GM19455 (cell line): ENCODE measurements at regions not wholly inside any gene's neighbourhood (a gene's known extent, or its start where the extent isn't known, plus 50 kb on each side); places are given as distances from the start of the nearest gene placed in this dataset.

Source experiments
- ATAC-seq: cut with Tn5 transposase; IDR thresholded peaks from one replicate; pipeline ENCODE4 v1.9.1; 2021; ENCODE audit not compliant: unreplicated experiment

DNA sequence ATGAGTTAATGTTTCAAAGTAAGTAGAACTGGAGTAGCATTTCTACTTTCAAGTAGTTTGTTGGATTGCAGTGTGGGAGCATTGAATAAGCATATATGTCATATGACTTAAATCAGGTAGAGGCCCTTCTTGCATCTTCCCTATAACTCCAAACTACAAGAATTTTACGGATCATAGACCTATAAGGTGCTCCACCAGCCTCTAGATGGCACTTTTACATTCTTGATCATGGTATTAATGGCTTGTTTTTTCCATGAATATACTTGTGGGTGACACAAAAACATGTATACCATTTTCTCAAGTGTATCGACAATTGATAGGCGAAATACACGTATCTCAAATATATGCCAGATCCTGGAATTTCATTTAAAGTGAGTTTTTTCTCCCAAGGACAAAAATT lies 311.1 kb downstream of the ZPLD1 start:
- no peak for ATAC-seq

DNA sequence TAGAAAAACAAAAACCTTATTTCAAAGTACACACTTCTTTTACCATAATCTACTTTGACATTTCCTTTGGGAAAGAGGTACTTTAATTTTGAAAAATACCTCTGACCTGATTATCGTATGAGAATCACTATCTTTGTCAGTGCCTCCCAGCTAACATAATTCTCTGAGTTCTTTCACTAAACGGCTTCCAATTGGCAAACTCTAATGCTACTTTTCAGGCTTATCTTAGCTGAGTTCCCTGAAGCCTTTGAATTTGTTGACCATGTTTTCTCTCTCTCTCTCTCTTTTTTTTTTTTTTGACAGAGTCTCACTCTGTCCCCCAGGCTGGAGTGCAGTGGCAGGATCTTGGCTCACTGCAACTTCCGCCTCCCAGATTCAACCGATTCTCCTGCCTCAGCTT lies 312.8 kb downstream of the ZPLD1 start:
- ATAC-seq: no peak

DNA sequence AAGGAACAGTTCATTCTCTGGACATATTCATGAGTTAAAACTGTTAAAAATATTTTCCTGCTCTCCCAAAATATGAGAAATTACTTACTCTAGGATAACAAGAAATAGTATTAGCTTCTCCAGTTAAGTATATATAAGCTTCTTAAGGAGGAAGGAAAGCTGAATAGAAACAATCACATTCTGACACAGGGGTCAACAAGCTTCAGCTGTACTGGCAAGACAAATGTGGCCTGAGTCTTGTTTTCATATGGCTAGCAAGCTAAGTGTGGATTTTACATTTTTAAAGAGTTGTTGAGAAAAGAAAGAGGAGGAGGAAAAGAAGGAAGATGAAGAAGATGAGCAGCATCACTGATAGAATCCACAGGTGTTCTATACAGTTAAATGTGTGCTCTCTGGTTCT lies 313.8 kb downstream of the ZPLD1 start:
- ATAC-seq: no peak

DNA sequence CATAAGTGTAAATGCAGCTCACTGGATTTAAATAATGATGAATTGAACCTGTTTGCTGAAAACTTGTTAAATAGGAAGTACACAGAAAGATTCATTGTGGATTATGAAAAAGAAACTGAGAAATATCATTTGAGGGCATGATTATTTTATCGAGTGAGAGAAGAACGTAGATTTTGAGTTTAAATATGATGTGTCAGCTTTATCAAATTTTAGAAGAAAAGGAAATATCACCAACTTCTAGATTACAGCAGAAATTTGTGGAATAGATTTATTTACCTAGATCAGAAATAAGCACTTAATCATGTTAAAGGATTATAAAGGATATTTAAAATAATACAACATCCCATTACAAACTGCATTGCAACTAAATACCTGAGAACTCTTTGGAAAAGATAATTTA lies 315.5 kb downstream of the ZPLD1 start:
- no peak for ATAC-seq

DNA sequence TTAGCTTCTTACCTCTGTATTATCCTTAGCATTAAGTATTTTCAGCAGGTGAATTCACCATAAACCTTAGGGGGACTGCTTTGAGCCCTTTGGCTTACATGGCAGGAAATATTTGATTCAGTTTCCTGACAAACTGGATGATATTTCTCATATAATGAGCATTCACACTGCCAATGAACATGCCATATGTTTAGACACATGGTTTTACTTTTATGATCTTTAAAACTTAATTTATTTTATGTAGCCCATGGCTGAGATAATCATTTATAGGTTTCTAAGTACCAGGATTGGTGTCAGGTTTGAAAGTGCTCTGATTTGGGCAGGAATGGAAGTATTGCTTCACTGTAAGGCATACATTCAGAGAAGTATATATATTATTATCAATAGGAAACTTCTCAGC lies 319.1 kb downstream of the ZPLD1 start:
- no peak for ATAC-seq

DNA sequence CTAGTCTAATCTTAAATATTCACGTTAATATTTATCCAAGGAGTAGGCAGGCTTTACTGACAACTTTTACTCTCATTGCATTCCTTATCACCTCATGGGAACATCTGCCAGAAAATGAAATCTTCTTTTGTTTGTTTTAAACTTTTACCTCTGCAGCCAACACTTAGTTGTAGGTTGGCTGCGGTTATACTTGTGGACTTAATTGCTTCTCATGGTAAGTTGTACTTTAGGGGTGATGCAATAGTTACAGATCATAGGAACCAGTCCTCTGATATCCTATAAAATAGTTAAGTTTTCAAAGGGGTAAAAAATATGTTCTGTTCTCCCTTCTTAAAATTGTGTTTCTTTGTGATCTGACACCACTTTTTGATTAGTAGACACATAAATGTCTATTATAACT lies 321.9 kb downstream of the ZPLD1 start:
- no peak for ATAC-seq

DNA sequence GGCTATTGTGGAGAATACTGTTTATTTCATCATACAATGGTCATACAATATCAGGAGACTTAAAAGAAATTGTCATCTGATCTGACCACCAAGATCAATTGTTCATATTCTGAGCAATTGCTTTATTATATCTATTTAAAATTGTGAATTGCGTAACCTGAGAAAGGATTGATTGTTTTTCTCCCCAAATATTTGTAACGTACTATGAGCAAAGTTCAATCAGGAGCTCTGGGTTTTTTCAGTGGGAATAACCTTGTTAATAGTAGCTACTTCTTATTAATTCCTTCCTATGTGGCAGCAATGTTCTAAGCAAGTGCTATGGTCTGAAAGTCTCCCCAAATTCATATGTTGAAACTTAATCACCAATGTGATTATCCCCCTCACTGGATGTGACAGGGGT lies 323.1 kb downstream of the ZPLD1 start:
- no peak for ATAC-seq

DNA sequence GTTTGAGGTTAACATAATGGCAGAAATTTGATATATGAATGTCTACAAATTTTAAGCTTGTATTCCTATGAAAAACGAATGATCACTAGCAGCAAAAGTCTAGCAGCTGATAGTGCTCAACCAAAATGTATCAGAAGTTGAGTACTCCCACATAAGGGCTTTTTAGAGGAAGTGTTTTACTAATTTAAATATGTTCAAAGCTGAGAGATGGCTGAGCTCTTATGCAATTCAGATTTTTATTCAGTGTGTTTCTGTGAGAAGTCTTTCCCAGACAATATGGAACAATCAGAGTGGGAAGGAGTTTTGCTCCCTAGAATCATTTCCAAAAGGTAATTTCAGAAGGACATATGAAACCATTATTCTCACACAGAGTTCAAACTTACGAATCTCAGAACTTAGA lies 327.0 kb downstream of the ZPLD1 start:
- no peak for ATAC-seq

DNA sequence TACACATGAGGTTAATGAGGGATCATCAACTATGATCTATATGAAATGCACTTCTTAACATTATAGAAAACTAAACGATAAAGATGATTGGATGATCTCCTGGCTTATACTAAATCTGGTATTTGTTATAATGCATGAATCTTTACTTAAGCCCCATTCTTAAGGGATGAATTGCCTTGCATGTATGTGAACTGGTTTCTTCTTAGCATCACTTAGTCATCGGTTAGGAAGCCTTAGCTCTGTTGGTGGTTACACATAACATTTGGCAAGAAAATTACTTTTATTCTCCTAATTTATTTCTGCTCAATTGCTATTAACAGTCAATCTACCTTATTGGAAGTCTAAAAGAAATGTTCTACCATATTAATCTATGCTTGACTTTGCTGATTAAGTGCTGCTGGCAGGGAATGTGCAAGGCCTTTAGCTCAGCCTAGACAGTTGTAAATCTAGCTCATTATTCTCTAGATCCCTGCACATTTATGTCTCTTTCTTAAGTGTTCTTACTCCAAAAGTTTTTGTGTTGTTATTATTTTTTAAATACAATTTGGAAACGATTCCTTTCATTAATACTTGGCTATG lies 356.0 kb downstream of the ZPLD1 start:
- ATAC-seq: no peak

DNA sequence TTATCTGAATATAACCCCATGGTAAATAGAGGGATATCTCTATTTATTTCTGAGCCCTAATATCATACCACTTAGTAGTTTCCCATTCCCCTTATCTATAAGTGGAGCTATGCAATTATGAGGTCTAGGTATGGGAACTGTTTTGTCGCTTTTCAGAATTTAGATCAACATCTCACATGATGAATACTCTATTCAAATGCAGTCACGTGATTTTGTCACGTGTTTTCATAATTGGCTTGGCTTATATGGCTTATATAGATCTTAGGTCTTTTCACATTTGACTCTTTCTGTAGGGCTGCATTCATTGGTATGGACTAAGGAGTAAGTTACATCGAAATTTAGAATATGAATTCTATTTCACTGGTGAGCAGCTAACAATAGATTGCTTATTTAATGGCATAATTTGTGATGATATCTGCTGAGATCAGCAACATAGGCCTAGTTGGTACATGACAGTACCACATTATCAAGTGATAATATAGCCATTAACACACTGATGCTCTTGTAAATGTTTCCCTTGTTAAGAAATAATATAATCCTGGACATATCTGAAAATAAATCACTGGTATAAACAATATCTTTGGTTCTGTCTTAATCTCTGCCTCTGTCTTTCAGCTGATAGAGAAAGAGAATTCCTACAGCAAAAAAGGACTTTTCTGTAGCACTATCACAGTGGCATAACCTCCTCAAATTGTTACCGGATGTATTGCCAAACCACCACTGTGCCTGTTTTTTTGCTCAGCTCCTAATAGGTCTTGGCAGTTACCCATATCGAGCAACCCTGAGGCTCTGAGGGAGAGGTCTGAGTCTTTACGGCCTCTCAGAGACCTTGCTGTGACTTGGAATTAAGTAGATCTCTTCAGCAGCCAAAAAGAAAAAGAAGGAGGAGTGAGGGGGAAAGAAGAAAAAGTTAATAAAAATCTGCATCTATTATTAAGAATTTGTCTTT lies 357.1 kb downstream of the ZPLD1 start:
- no peak for ATAC-seq

DNA sequence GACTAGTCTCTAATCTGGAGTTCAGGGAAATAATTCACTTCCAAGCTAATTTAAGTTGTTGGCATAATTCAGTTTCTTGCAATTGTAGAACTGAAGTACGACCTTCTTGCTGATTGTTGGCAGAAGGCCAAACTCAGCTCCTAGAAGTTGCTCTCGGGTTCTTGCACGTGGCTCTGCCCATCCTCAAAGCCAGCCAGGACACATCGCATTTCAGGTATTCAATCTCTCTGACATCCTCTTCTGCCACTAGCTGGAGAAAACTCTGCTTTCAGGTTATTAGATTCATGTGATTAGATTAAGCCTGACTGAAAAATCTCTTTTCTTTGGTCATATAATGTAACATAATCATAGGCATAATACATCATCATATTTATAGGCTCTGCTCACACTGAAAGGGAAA lies 362.0 kb downstream of the ZPLD1 start:
- ATAC-seq: no peak

DNA sequence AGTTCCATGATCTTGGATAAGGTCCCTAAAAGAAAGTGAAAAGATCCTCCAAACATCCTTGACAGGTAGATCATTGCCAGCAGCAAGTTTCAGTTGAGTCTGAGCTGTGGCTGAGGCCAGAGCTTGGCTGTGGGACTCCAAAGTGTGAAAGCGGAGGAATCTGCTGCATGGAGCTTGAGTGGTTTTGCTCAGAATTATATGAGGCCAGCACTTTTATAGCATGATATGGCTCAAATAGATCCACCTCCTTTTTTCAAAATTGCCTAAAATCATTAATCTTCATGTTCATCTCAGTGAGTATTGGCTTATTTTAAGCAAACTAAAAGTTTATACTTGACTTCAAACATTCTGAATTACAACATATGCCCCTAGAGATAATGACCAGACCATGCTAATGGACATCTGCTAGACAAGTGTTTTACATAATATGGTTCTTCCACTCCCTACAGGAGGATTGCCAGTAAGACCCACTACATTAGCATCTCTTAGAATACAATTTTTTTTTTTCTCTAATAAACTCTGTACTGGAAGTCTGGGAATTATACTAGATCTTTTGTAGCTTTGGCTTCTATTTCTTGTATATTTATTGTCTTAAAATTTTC lies 368.1 kb downstream of the ZPLD1 start:
- ATAC-seq: no peak

DNA sequence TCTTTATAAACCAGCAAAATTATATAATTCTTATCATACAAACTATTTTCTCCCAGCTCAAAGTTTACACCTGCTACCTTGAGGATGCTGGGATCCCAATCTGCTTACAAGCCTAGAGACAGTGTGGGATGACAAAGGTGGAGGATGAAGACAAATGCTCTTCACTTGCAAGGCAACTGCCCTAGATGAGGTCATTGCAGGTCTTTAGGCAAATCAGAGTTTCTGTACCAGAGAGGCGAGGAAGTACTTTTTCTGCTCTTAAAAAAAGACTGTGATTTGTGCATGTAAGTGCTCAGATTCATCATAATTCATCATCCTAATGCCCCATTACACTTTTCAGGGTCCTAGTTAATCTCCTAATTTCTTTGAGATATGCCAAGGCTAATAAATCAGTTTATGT lies 376.1 kb downstream of the ZPLD1 start:
- ATAC-seq: no peak

DNA sequence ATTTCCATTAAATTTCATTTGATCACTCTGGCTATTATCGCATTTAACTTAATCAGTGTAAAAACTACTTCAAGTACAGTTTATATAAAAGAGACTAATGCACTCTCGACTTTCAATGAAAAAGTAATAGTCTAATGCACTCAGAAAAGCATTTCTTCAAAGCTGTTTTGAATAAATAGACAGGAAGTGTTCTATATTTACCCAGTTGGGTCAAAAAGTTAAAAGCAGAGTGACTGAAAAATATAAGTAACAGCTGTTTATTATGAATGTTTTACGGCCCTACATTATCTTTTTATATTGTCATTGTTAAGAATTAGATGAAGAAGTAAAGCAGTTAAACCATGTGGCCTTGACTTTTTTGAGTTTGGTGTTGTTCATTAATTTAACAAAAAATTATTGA lies 391.8 kb downstream of the ZPLD1 start:
- ATAC-seq: no peak

DNA sequence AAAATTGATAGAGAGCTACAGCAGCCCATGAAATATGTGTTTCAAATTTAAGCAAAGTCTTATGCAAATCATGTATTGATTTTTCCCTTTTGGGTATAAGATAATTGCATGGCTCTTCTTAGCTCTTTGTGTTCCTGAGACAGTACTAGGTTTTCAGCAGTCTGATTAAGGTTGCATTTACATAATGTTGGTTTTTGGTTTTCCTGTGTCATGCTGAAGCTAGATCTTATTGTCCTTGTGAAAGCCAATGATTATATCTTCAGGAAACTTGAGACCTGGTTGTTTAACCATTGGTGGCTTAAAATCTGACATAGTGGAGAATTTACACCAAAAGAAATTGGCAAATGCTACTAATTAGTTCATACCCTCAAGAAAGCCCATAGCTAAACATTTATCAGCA lies 392.6 kb downstream of the ZPLD1 start:
- ATAC-seq: no peak

DNA sequence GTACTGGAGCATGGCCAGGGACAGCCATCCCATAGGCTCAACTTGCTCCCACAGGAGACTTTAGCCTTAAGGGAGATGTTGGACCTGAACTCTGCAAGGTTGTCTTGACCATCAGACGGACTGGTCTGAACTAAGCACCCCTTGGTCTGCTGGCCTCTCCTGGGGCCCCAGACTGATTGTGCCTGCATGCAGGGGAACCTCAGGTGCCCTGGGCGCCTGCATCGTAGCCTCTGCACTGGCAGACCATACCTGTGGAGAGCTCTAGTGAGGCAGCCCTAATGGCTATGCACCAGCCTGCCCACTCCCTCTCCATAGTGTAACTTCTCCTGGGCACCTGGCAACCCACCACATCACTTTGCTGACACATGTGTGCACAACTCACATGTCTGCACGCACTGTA lies 395.6 kb downstream of the ZPLD1 start:
- no peak for ATAC-seq

DNA sequence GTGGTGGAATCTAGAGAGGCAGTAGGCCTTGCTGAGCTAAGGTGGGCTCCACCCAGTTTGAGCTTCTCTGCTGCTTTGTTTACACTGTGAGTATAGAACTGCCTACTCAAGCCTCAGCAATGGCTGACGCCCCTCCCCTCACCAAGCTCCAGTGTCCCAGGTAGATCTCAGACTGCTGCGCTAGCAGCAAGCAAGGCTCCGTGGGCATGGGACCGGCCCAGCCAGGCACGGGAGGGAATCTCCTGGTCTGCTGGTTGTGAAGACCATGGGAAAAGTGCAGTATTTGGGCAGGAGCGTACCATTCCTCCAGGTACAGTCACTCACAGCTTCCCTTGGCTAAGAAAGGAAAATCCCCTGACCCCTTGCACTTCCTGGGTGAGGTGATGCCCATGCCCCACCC lies 407.1 kb downstream of the ZPLD1 start:
- ATAC-seq: no peak

DNA sequence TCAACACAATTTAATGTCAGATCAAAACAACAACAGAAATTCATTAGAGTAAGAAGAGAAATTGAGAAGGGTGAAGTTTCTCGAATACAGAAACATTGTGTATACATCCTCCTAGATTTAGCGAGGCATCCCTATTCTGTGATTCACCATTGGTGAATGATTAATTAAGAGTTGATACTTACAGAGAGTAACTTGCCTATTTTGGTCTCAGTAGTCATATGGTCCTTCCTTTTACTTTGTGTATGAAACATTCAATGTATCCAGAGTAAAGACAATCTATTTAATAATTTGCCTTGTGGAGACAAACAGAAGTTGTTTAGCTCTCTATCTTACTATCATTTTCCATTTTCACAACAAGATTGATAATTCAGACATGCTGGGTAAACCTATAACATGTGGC lies 432.0 kb downstream of the ZPLD1 start:
- no peak for ATAC-seq

DNA sequence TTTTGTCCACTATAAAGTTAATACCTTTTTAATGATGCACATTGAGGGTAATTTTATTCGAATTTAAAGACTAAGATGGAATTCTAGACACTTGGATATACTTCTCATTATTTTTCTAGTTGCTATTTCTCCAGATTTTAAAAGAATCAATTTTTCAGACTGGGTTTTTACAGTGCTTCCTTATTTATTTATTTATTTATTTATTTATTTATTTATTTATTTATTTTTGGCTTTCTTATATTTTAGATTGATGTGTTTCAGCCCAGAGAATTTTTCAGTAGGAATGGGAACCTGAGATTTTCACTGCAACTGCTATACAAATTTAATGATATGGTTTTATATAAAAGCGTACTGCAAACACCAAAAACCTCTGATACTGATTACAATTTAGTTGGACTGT lies 448.7 kb downstream of the ZPLD1 start:
- no peak for ATAC-seq

DNA sequence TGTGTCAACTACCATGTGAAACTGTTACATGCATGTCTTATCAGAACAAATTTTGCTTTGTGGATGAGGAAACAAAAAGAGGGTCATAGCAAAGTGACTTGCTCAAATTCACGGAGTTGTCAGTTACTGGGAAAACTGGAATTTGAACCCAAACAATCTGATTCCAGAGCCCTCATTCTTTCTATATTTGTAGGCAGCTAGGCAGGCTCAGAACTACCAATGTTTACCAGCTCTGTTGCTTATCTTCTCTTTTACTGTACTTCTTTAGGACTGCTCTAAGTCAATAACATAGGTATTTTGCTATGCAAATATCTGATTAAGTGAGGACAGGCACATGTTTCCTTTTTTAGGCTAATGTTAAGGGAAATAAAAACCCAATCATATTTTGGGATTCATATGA lies 450.5 kb downstream of the ZPLD1 start:
- ATAC-seq: no peak

DNA sequence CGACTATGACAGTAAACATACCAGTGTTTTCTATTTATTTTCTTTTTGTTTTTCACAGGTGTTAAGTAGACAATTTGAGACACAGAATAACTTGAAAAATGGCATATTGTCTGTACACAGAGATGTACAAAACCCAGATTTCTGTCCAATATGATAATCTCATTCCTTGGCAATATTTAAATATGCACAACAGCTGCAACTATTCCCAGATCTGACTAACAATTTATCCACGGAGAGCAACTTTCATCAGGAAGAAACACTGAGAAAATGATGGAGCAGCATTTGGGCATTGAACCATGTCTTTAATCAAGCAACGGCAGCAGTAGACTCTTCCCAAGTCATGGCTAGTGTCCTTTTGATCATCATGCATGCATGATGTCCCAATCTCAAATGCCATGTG lies 452.6 kb downstream of the ZPLD1 start:
- ATAC-seq: no peak

DNA sequence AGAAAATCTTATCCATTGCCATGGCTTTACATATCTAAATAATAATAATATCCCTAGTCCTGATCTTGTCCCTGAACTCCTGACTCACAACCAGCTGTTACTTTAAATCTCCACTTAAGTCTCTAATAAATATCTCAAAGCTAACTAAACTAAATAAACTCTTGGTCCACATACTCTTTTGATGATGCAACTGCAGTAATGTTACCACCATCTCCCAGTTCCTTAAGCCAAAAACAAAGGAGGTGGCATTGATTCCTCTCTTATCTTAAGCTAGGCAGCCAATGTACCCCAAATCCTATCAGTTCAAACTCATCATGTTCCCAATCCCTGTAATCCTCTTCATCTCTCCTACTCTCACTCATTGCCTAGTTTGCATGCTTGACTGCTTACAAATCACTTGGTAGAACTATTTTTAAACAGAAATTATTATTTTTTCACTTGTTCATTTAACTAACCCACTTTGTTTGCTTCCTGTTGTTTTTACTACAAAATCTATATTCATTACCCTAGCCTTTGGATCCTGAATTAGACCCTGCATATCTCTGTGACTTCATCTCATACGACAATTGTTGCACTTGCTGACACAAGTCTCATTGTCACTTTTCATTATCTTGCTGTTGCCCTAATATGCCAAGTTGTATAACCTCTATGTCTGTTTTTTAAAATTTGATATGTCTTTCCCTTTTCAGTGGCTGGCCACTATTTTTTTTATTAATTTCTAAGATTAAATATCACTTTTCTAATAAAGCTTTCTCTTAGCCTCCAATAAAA lies 462.2 kb downstream of the ZPLD1 start:
- ATAC-seq: no peak
